Keratinocyte (primary cell): ENCODE measurements at regions not wholly inside any gene's neighbourhood (a gene's known extent, or its start where the extent isn't known, plus 50 kb on each side); places are given as distances from the start of the nearest gene placed in this dataset.

Experiments used
- DNase-seq: peaks from one replicate; pipeline ENCODE4 v3.0.0-alpha.2; 2011; ENCODE audit warnings: low read depth, missing footprints, low spot score
- FAIRE-seq: peaks from 2 replicates; lab custom pipeline; 2011; peaks lifted over from hg19 to GRCh38; lab: Jason Lieb, UNC
- H2AFZ ChIP-seq: 2 replicates; pipeline ENCODE4 v1.6.0; 2012; ENCODE audit warnings: low read length, control low read depth, inconsistent platforms; ENCODE audit not compliant: control insufficient read depth
- H3K27ac ChIP-seq: 2 replicates; pipeline ENCODE4 v1.5.1; 2011; ENCODE audit warnings: low read length; ENCODE audit not compliant: control insufficient read depth, insufficient read depth
- H3K27me3 ChIP-seq: 3 replicates; pipeline ENCODE4 v1.6.0; 2011; ENCODE audit warnings: low read length; ENCODE audit not compliant: control insufficient read depth, insufficient read depth; ENCODE audit errors: extremely low read depth
- H3K36me3 ChIP-seq, 2 experiments: 2 replicates in 1 of 2; 3 replicates in 1 of 2; pipeline ENCODE4 v1.5.1; 2011; ENCODE audit warnings: low read length in 2 of 2, mild to moderate bottlenecking in 1 of 2; ENCODE audit not compliant: control insufficient read depth in 2 of 2, insufficient read depth in 2 of 2; ENCODE audit errors: extremely low read depth in 1 of 2
- H3K4me1 ChIP-seq: 3 replicates; pipeline ENCODE4 v1.5.1; 2011; ENCODE audit warnings: low read length; ENCODE audit not compliant: control insufficient read depth, insufficient read depth; ENCODE audit errors: extremely low read depth
- H3K4me2 ChIP-seq: 3 replicates; pipeline ENCODE4 v1.6.0; 2011; ENCODE audit warnings: low read depth, low read length; ENCODE audit not compliant: control insufficient read depth, insufficient read depth; ENCODE audit errors: extremely low read depth
- H3K4me3 ChIP-seq, 3 experiments: fragments of 200-600 bp in 1 of 3; sonication (generic) in 1 of 3; 2 replicates in 2 of 3; 3 replicates in 1 of 3; pipeline ENCODE4 v1.5.1; 2011 to 2016; ENCODE audit warnings: low read length in 3 of 3, mild to moderate bottlenecking in 3 of 3, control low read depth in 2 of 3, inconsistent platforms in 1 of 3, low read depth in 1 of 3, mixed read lengths in 1 of 3, mixed run types in 1 of 3, moderate library complexity in 1 of 3; ENCODE audit not compliant: control insufficient read depth in 2 of 3, insufficient read depth in 2 of 3; ENCODE audit errors: extremely low read depth in 1 of 3
- H3K79me2 ChIP-seq: 2 replicates; pipeline ENCODE4 v1.6.0; 2012; ENCODE audit warnings: low read length; ENCODE audit not compliant: control insufficient read depth, insufficient read depth
- H3K9ac ChIP-seq: 3 replicates; pipeline ENCODE4 v1.6.0; 2011; ENCODE audit warnings: low read length; ENCODE audit not compliant: control insufficient read depth, insufficient read depth; ENCODE audit errors: extremely low read depth
- H3K9me1 ChIP-seq: 3 replicates; pipeline ENCODE4 v1.6.0; 2011; ENCODE audit warnings: low read length; ENCODE audit not compliant: control insufficient read depth, insufficient read depth; ENCODE audit errors: extremely low read depth
- H3K9me3 ChIP-seq: 2 replicates; pipeline ENCODE4 v1.5.1; 2012; ENCODE audit warnings: low read depth, low read length; ENCODE audit not compliant: control insufficient read depth
- H4K20me1 ChIP-seq: 3 replicates; pipeline ENCODE4 v1.6.0; 2011; ENCODE audit warnings: low read length; ENCODE audit not compliant: control insufficient read depth, insufficient read depth; ENCODE audit errors: extremely low read depth
- EZH2 ChIP-seq: IDR thresholded peaks from one replicate; pipeline ENCODE4 v1.6.1; 2012; ENCODE audit warnings: inconsistent platforms, mild to moderate bottlenecking, low read length, moderate library complexity
- dilution Hi-C: fragments of 300-500 bp; cut with MboI; formaldehyde crosslinking; loops from one replicate; pipeline ENCODE4 v1.7.0; 2020; ENCODE audit warnings: low sequenced_read_pairs; ENCODE audit not compliant: extremely low pct_ligation_motif_present
- TF ChIP-seq, protein P1 (sequence below), 3 experiments: IDR thresholded peaks in 1 of 3; conservative IDR thresholded peaks in 1 of 3; optimal IDR thresholded peaks in 1 of 3; 2 replicates in 2 of 3; 3 replicates in 1 of 3; pipeline versions ENCODE3 to v1.5.1; 2011; ENCODE audit warnings: low read length in 3 of 3, mild to moderate bottlenecking in 3 of 3, moderate library complexity in 2 of 3, control low read depth in 1 of 3, inconsistent platforms in 1 of 3; ENCODE audit not compliant: insufficient read depth in 2 of 3; ENCODE audit errors: extremely low read depth in 1 of 3

DNA sequence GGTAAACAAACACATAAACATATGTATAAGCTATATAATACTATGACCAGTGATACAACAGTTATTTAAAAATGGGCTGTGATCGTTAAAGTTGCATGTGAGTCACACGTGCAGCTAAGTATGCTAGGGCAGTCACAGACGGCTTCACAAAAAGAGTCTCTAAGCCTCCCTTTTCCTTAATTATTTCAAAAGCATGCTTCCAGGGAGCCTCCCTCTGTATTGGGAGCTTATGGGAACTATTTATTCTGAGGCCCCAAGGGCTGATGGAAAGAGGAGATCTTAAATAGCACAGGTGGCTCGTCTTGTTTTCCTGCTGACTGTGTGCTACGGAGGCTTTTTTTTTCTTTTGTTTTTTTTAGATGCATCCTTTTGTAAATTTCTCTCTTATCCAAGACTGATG lies 94.3 kb downstream of the ADCYAP1 start:
- no peak for TF ChIP-seq EZH2
- TF ChIP-seq, protein P1, sequence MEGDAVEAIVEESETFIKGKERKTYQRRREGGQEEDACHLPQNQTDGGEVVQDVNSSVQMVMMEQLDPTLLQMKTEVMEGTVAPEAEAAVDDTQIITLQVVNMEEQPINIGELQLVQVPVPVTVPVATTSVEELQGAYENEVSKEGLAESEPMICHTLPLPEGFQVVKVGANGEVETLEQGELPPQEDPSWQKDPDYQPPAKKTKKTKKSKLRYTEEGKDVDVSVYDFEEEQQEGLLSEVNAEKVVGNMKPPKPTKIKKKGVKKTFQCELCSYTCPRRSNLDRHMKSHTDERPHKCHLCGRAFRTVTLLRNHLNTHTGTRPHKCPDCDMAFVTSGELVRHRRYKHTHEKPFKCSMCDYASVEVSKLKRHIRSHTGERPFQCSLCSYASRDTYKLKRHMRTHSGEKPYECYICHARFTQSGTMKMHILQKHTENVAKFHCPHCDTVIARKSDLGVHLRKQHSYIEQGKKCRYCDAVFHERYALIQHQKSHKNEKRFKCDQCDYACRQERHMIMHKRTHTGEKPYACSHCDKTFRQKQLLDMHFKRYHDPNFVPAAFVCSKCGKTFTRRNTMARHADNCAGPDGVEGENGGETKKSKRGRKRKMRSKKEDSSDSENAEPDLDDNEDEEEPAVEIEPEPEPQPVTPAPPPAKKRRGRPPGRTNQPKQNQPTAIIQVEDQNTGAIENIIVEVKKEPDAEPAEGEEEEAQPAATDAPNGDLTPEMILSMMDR (optimal IDR thresholded peaks at IDR 0.05 in 1 of 3, IDR thresholded peaks at IDR 0.05 in 1 of 3, conservative IDR thresholded peaks at IDR 0.05 in 1 of 3; ENCODE audit: extremely low read depth in 1 of 3, insufficient read depth in 2 of 3, low read length in 3 of 3) = no peak
- no peak overlapping the region for H3K4me2 ChIP-seq
- H3K79me2 ChIP-seq = no peaks in the 10 kb centered on the region
- H3K4me3 ChIP-seq = no peak overlapping the region
- H3K36me3 ChIP-seq = no peaks in the 10 kb centered on the region
- H2AFZ ChIP-seq = no peak overlapping the region
- H3K27ac ChIP-seq = no peak overlapping the region
- no peaks in the 10 kb centered on the region for H4K20me1 ChIP-seq
- DNase-seq (no peak), FAIRE-seq (no peak)
- dilution Hi-C loops = no loop called here
- no peaks in the 10 kb centered on the region for H3K4me1 ChIP-seq
- H3K9me1 ChIP-seq = no peaks in the 10 kb centered on the region
- H3K9me3 ChIP-seq = no peaks in the 10 kb centered on the region
- no peaks in the 10 kb centered on the region for H3K27me3 ChIP-seq
- H3K9ac ChIP-seq = no peak overlapping the region

DNA sequence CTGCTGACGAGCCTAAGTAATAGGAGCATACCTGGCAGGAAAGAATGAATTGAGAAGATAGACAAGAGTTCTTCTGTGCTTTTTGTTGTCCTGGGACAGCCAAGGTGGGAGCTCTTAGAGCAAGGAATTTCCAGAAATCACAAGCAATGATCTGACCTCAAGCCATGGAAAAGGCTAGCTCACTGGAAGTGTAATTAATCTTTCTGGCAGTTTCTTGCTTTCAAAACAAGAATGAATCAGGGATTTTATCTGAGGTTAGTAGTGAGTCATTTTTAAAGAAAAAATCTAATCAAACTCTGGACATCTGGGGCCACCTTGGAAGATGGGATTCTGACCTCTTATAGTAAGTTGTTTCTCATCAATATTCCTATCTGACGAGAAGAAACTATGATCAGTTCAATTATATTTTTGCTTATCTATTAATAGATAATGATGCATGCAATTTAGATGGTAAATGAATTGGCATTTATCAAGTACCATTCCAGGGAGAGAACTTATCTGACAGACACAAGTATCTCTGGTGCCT lies 98.0 kb downstream of the ADCYAP1 start:
- no peaks in the 10 kb centered on the region for H3K4me1 ChIP-seq
- H3K9me1 ChIP-seq = no peaks in the 10 kb centered on the region
- no peak overlapping the region for H3K27ac ChIP-seq
- no peaks in the 10 kb centered on the region for H3K27me3 ChIP-seq
- H3K79me2 ChIP-seq = no peaks in the 10 kb centered on the region
- no peaks in the 10 kb centered on the region for H3K9me3 ChIP-seq
- no peak overlapping the region for H3K4me2 ChIP-seq
- H3K36me3 ChIP-seq = no peaks in the 10 kb centered on the region
- FAIRE-seq (no peak), DNase-seq (no peak)
- H4K20me1 ChIP-seq = no peaks in the 10 kb centered on the region
- H2AFZ ChIP-seq = no peak overlapping the region
- H3K4me3 ChIP-seq = no peak overlapping the region
- TF ChIP-seq, protein P1 (optimal IDR thresholded peaks at IDR 0.05 in 1 of 3, IDR thresholded peaks at IDR 0.05 in 1 of 3, conservative IDR thresholded peaks at IDR 0.05 in 1 of 3; ENCODE audit: extremely low read depth in 1 of 3, insufficient read depth in 2 of 3, low read length in 3 of 3) = no peak
- TF ChIP-seq EZH2 = no peak
- H3K9ac ChIP-seq = no peak overlapping the region
- dilution Hi-C loops = no loop called here
